ENCODE measurements at regions not wholly inside any gene's neighbourhood (a gene's known extent, or its start where the extent isn't known, plus 50 kb on each side); places are given as distances from the start of the nearest gene placed in this dataset.
"Not testable (repeated sequence)": the region's sequence is repeated elsewhere in the genome, so short reads cannot be mapped to it uniquely, and the experiment has no call there.

DNA sequence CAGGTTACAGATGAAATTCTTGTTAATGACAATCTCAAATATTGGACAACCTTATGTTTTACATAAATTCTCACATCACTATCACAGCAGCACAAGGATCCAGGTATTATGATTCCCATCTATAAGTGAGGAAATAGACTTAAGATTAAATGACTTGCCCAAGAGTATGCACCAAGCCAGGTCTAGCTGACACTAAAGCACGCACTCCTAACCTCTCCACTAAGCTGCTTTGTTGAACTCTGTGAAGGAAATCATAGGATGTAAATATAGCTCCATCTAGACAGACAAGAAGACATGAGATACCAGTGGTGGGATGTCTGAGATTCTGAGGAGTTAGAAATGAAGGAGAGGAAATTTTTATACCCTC is 87.9 kb downstream of the PHLDA1 start:
- Histone ChIP-seq H3K4me1 (peaks cover 0 to 25% (median 11%) of the 10 kb centered on the region in 12 donors), H3K9me3 (no peaks in the 10 kb centered on the region), H3K4me3 (no peak overlapping the region), H3K36me3 (no peaks in the 10 kb centered on the region), H3K27me3 (no peaks in the 10 kb centered on the region), H3K27ac (peak overlapping the region in 8 of 12 donors; percentile 28 to 86 (median 52))
- intact Hi-C loops (cut with DNase I) = loop anchor here in 1 of 10 donors (10.0 kb wide), 1 partner anchor 71 kb away; no protein-coding TSS in a partner anchor
- TF ChIP-seq, protein P1, sequence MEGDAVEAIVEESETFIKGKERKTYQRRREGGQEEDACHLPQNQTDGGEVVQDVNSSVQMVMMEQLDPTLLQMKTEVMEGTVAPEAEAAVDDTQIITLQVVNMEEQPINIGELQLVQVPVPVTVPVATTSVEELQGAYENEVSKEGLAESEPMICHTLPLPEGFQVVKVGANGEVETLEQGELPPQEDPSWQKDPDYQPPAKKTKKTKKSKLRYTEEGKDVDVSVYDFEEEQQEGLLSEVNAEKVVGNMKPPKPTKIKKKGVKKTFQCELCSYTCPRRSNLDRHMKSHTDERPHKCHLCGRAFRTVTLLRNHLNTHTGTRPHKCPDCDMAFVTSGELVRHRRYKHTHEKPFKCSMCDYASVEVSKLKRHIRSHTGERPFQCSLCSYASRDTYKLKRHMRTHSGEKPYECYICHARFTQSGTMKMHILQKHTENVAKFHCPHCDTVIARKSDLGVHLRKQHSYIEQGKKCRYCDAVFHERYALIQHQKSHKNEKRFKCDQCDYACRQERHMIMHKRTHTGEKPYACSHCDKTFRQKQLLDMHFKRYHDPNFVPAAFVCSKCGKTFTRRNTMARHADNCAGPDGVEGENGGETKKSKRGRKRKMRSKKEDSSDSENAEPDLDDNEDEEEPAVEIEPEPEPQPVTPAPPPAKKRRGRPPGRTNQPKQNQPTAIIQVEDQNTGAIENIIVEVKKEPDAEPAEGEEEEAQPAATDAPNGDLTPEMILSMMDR (IDR thresholded peaks at IDR 0.05) = no peak
- no peak for TF ChIP-seq POLR2A (IDR thresholded peaks at IDR 0.05)
- DNase-seq (no peak), ATAC-seq (peak in 2 of 4 donors; percentile 22 to 27)
- 75 to 93% (median 87%) methylated on average over 1 of the region's 1 CpG for WGBS, 4 donors

DNA sequence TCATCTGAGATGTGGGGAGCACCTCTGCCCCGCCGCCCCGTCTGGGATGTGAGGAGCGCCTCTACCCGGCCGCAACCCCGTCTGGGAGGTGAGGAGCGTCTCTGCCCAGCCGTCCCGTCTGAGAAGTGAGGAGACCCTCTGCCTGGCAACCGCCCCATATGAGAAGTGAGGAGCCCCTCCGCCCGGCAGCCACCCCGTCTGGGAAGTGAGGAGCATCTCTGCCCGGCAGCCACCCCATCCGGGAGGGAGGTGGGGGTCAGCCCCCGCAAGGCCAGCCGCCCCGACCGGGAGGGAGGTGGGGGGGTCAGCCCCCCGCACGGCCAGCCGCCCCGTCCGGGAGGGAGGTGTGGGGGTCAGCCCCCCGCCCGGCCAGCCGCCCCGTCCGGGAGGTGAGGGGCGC is 89.9 kb downstream of the PHLDA1 start:
- not testable (repeated sequence) for ATAC-seq, H3K27me3 ChIP-seq, H3K36me3 ChIP-seq, H3K9me3 ChIP-seq, H3K27ac ChIP-seq, DNase-seq, H3K4me3 ChIP-seq
- intact Hi-C loops (cut with DNase I) = loop anchor here in 1 of 10 donors (10.0 kb wide), 1 partner anchor 73 kb away; no protein-coding TSS in a partner anchor
- 96 to 100% (median 98%) methylated on average over 6 to 31 of the region's 31 CpGs; no CpG with 5 or more reads in 1 of the 4 donors for WGBS, 4 donors
- peaks cover 0 to 27% (median 11%) of the 10 kb centered on the region in 12 donors for H3K4me1 ChIP-seq

- DNase-seq (no peak), ATAC-seq (peak in 1 of 4 donors; percentile 54)
- TF ChIP-seq POLR2A (IDR thresholded peaks at IDR 0.05) = no peak
- TF ChIP-seq, protein P1 (IDR thresholded peaks at IDR 0.05) = no peak
- WGBS, 4 donors = 48 to 55% (median 52%) methylated on average over 5 of the region's 5 CpGs
- Histone ChIP-seq H3K4me1 (peaks cover 0 to 35% (median 14%) of the 10 kb centered on the region in 12 donors), H3K27ac (no peak overlapping the region), H3K9me3 (no peaks in the 10 kb centered on the region), H3K27me3 (no peaks in the 10 kb centered on the region), H3K36me3 (no peaks in the 10 kb centered on the region), H3K4me3 (no peak overlapping the region)
- intact Hi-C loops (cut with DNase I) = loop anchor here in 8 of 10 donors (5.0 to 10.0 kb wide), 8 partner anchors 86 to 406 kb away; partner anchors contain the start of genes PHLDA1 (in 4 of the 8) and BBS10 (in 1 of the 8)
Measured at GRCh38 chr12:75939016-75939642, 92.4 kb downstream of the PHLDA1 start.

GRCh38 chr12:75938189-75938588 is 93.4 kb downstream of the PHLDA1 start:
- ATAC-seq = no peak
- no peaks in the 10 kb centered on the region for H3K9me3 ChIP-seq
- no peak overlapping the region for H3K27ac ChIP-seq
- no peaks in the 10 kb centered on the region for H3K27me3 ChIP-seq
- no peak overlapping the region for H3K4me3 ChIP-seq
- no peak for DNase-seq
- no peaks in the 10 kb centered on the region for H3K36me3 ChIP-seq
- TF ChIP-seq POLR2A (IDR thresholded peaks at IDR 0.05) = no peak
- TF ChIP-seq, protein P1 (IDR thresholded peaks at IDR 0.05) = no peak
- peaks cover under 1 to 37% (median 13%) of the 10 kb centered on the region in 12 donors for H3K4me1 ChIP-seq
- intact Hi-C loops (cut with DNase I) = loop anchor here in 8 of 10 donors (5.0 to 10.0 kb wide), 8 partner anchors 87 to 407 kb away; partner anchors contain the start of genes PHLDA1 (in 4 of the 8) and BBS10 (in 1 of the 8)
- 86 to 96% (median 91%) methylated on average over 2 of the region's 2 CpGs for WGBS, 4 donors

All from heart left ventricle (tissue), 16 donors.